Memory B cell (primary cell): ENCODE measurements at regions not wholly inside any gene's neighbourhood (a gene's known extent, or its start where the extent isn't known, plus 50 kb on each side); places are given as distances from the start of the nearest gene placed in this dataset.
"Not testable (repeated sequence)": the region's sequence is repeated elsewhere in the genome, so short reads cannot be mapped to it uniquely, and the experiment has no call there.

ENCODE experiments used
- ATAC-seq: fragments of 150-1000 bp; cut with Tn5 transposase; 2 replicates; pipeline ENCODE4 v1.10.0; 2021; ENCODE audit warnings: low read depth, mild to moderate bottlenecking, moderate library complexity
- DNase-seq, 2 donors: peaks; one replicate each; pipeline ENCODE4 v3.0.0; 2022; ENCODE audit warnings: low spot score in 2 of 2
- H3K27ac Mint-ChIP-seq: one replicate; pipeline ENCODE4 v1.8.0; 2022; ENCODE audit warnings: mild to moderate bottlenecking, moderate library complexity, mixed read lengths
- H3K27me3 Mint-ChIP-seq: one replicate; pipeline ENCODE4 v1.8.0; 2022; ENCODE audit warnings: mixed read lengths
- H3K36me3 Mint-ChIP-seq: one replicate; pipeline ENCODE4 v1.8.0; 2022; ENCODE audit warnings: mild to moderate bottlenecking, mixed read lengths
- H3K4me1 Mint-ChIP-seq: one replicate; pipeline ENCODE4 v1.8.0; 2022; ENCODE audit warnings: mixed read lengths
- H3K4me3 Mint-ChIP-seq: one replicate; pipeline ENCODE4 v1.8.0; 2022; ENCODE audit warnings: mild to moderate bottlenecking, moderate library complexity, mixed read lengths
- H3K9me3 Mint-ChIP-seq: one replicate; pipeline ENCODE4 v1.8.0; 2022; ENCODE audit warnings: mixed read lengths

GRCh38 chr2:217362286-217362685 is 502.4 kb upstream of the TNP1 start:
- peaks cover 6% of the 10 kb centered on the region for H3K27me3 Mint-ChIP-seq
- ATAC-seq (no peak), DNase-seq (no peak)
- H3K4me1 Mint-ChIP-seq, result peaks cover 7% of the 10 kb centered on the region
- H3K4me3 Mint-ChIP-seq, result no peak overlapping the region
- H3K9me3 Mint-ChIP-seq, result peaks cover 5% of the 10 kb centered on the region
- H3K36me3 Mint-ChIP-seq, result no peaks in the 10 kb centered on the region
- no peak overlapping the region for H3K27ac Mint-ChIP-seq

- no peak for DNase-seq
- no peak overlapping the region for H3K4me3 Mint-ChIP-seq
Observed at GRCh38 chr2:217361483-217361880, 501.6 kb upstream of the TNP1 start.

GRCh38 chr2:217360781-217361482 is 501.1 kb upstream of the TNP1 start:
- ATAC-seq, result no peak
- Mint-ChIP-seq H3K4me1 (peaks cover 7% of the 10 kb centered on the region), H3K36me3 (no peaks in the 10 kb centered on the region), H3K9me3 (peaks cover 5% of the 10 kb centered on the region), H3K27ac (no peak overlapping the region), H3K4me3 (no peak overlapping the region), H3K27me3 (peaks cover 6% of the 10 kb centered on the region)
- no peak for DNase-seq

More at GRCh38 chr2:217361483-217361880, 501.6 kb upstream of the TNP1 start:
- peaks cover 6% of the 10 kb centered on the region for H3K27me3 Mint-ChIP-seq
- ATAC-seq, result no peak
- peaks cover 7% of the 10 kb centered on the region for H3K4me1 Mint-ChIP-seq
- H3K27ac Mint-ChIP-seq, result no peak overlapping the region
- H3K9me3 Mint-ChIP-seq, result peaks cover 5% of the 10 kb centered on the region
- no peaks in the 10 kb centered on the region for H3K36me3 Mint-ChIP-seq

GRCh38 chr2:217360111-217360510 is 500.2 kb upstream of the TNP1 start:
- peaks cover 5% of the 10 kb centered on the region for H3K9me3 Mint-ChIP-seq
- peaks cover 7% of the 10 kb centered on the region for H3K4me1 Mint-ChIP-seq
- H3K36me3 Mint-ChIP-seq, result no peaks in the 10 kb centered on the region
- DNase-seq, result no peak
- H3K27ac Mint-ChIP-seq, result no peak overlapping the region
- H3K27me3 Mint-ChIP-seq, result peaks cover 6% of the 10 kb centered on the region
- ATAC-seq, result no peak
- no peak overlapping the region for H3K4me3 Mint-ChIP-seq

- no peak overlapping the region for H3K27ac Mint-ChIP-seq
- peaks cover 3% of the 10 kb centered on the region for H3K9me3 Mint-ChIP-seq
- no peak overlapping the region for H3K4me3 Mint-ChIP-seq
- no peaks in the 10 kb centered on the region for H3K4me1 Mint-ChIP-seq
- ATAC-seq (no peak), DNase-seq (no peak)
- no peaks in the 10 kb centered on the region for H3K36me3 Mint-ChIP-seq
- peaks cover 6% of the 10 kb centered on the region for H3K27me3 Mint-ChIP-seq
Observed at GRCh38 chr2:217357886-217358620, 498.2 kb upstream of the TNP1 start.

- H3K27ac Mint-ChIP-seq, result no peak overlapping the region
- peaks cover 3% of the 10 kb centered on the region for H3K9me3 Mint-ChIP-seq
- DNase-seq, result no peak
- H3K4me1 Mint-ChIP-seq, result no peaks in the 10 kb centered on the region
- no peak overlapping the region for H3K4me3 Mint-ChIP-seq
- no peak for ATAC-seq
- H3K27me3 Mint-ChIP-seq, result peaks cover 8% of the 10 kb centered on the region
- H3K36me3 Mint-ChIP-seq, result no peaks in the 10 kb centered on the region
Observed at GRCh38 chr2:217356781-217357180, 496.9 kb upstream of the TNP1 start.

- H3K36me3 Mint-ChIP-seq, result no peaks in the 10 kb centered on the region
- no peak overlapping the region for H3K27ac Mint-ChIP-seq
- DNase-seq (no peak), ATAC-seq (no peak)
- peaks cover 3% of the 10 kb centered on the region for H3K9me3 Mint-ChIP-seq
- no peak overlapping the region for H3K4me3 Mint-ChIP-seq
- peaks cover 8% of the 10 kb centered on the region for H3K27me3 Mint-ChIP-seq
- H3K4me1 Mint-ChIP-seq, result no peaks in the 10 kb centered on the region
Observed at GRCh38 chr2:217356142-217356541, 496.3 kb upstream of the TNP1 start.

GRCh38 chr2:217353591-217353990 is 493.7 kb upstream of the TNP1 start:
- Mint-ChIP-seq H3K4me3 (no peak overlapping the region), H3K27me3 (peaks cover 8% of the 10 kb centered on the region), H3K27ac (no peak overlapping the region), H3K36me3 (no peaks in the 10 kb centered on the region), H3K9me3 (peaks cover 6% of the 10 kb centered on the region), H3K4me1 (no peaks in the 10 kb centered on the region)
- ATAC-seq (no peak), DNase-seq (no peak)

- H3K27ac Mint-ChIP-seq, result no peak overlapping the region
- no peaks in the 10 kb centered on the region for H3K36me3 Mint-ChIP-seq
- ATAC-seq (no peak), DNase-seq (no peak)
- H3K4me1 Mint-ChIP-seq, result no peaks in the 10 kb centered on the region
- H3K9me3 Mint-ChIP-seq, result peaks cover 8% of the 10 kb centered on the region
- H3K4me3 Mint-ChIP-seq, result no peak overlapping the region
- H3K27me3 Mint-ChIP-seq, result peaks cover 4% of the 10 kb centered on the region
Observed at GRCh38 chr2:217351378-217351777, 491.5 kb upstream of the TNP1 start.

GRCh38 chr2:217349251-217349650 is 489.4 kb upstream of the TNP1 start:
- Mint-ChIP-seq H3K4me3 (no peak overlapping the region), H3K36me3 (no peaks in the 10 kb centered on the region), H3K27ac (no peak overlapping the region), H3K9me3 (peaks cover 9% of the 10 kb centered on the region), H3K4me1 (no peaks in the 10 kb centered on the region), H3K27me3 (peaks cover 1% of the 10 kb centered on the region)
- DNase-seq, result no peak
- ATAC-seq, result no peak

- not testable (repeated sequence) for H3K4me1 Mint-ChIP-seq, ATAC-seq, H3K27me3 Mint-ChIP-seq
Observed at GRCh38 chr2:217347630-217348029, 487.8 kb upstream of the TNP1 start.

GRCh38 chr2:217346043-217346442 is 486.2 kb upstream of the TNP1 start:
- H3K9me3 Mint-ChIP-seq, H3K4me1 Mint-ChIP-seq, ATAC-seq, DNase-seq, H3K4me3 Mint-ChIP-seq, H3K36me3 Mint-ChIP-seq, H3K27me3 Mint-ChIP-seq, H3K27ac Mint-ChIP-seq: not testable (repeated sequence)

More at GRCh38 chr2:217347630-217348029, 487.8 kb upstream of the TNP1 start:
- H3K27ac Mint-ChIP-seq, H3K4me3 Mint-ChIP-seq, DNase-seq, H3K36me3 Mint-ChIP-seq, H3K9me3 Mint-ChIP-seq: not testable (repeated sequence)

- DNase-seq (no peak), ATAC-seq (no peak)
- Mint-ChIP-seq H3K4me1 (no peaks in the 10 kb centered on the region), H3K27me3 (peaks cover 2% of the 10 kb centered on the region), H3K36me3 (peaks cover 2% of the 10 kb centered on the region), H3K27ac (no peak overlapping the region), H3K4me3 (no peak overlapping the region), H3K9me3 (peaks cover 3% of the 10 kb centered on the region)
Observed at GRCh38 chr2:217340899-217341298, 481.0 kb upstream of the TNP1 start.

GRCh38 chr2:217340176-217340575 is 480.3 kb upstream of the TNP1 start:
- H3K4me1 Mint-ChIP-seq, result no peaks in the 10 kb centered on the region
- no peak overlapping the region for H3K27ac Mint-ChIP-seq
- H3K27me3 Mint-ChIP-seq, result peaks cover 2% of the 10 kb centered on the region
- ATAC-seq (no peak), DNase-seq (no peak)
- H3K9me3 Mint-ChIP-seq, result peaks cover 2% of the 10 kb centered on the region
- peaks cover 2% of the 10 kb centered on the region for H3K36me3 Mint-ChIP-seq
- no peak overlapping the region for H3K4me3 Mint-ChIP-seq

- no peak for DNase-seq
- H3K4me1 Mint-ChIP-seq, result no peaks in the 10 kb centered on the region
- H3K27me3 Mint-ChIP-seq, result peaks cover 2% of the 10 kb centered on the region
- no peak overlapping the region for H3K4me3 Mint-ChIP-seq
- no peak overlapping the region for H3K27ac Mint-ChIP-seq
- ATAC-seq, result no peak
- H3K36me3 Mint-ChIP-seq, result peaks cover 2% of the 10 kb centered on the region
- peaks cover 2% of the 10 kb centered on the region for H3K9me3 Mint-ChIP-seq
Observed at GRCh38 chr2:217339753-217340152, 479.9 kb upstream of the TNP1 start.
